HCT116 (cell line): ENCODE measurements at regions not wholly inside any gene's neighbourhood (a gene's known extent, or its start where the extent isn't known, plus 50 kb on each side); places are given as distances from the start of the nearest gene placed in this dataset.

Source experiments
- ATAC-seq: fragments of 200-7000 bp; cut with Tn5 transposase; 2 replicates; pipeline ENCODE4 v1.9.1; 2020; ENCODE audit warnings: mild to moderate bottlenecking, moderate library complexity
- BruUV-seq: library from RNA; stranded (reverse); fragments of 400-500 nt; replicated peaks from 2 replicates; lab custom pipeline; 2021; lab: Mats Ljungman, UMichigan
- CTCF ChIA-PET: fragments of 300-600 bp; sonication (Branson Sonifier 250); formaldehyde crosslinking; loops from one replicate; lab custom pipeline; 2021; ENCODE audit warnings: antibody characterized with exemption; lab: Charles Lee
- POLR2A ChIA-PET: fragments of 300-600, 350-600 bp; sonication (Branson Sonifier 250); formaldehyde crosslinking; loops from one replicate; lab custom pipeline; 2021; ENCODE audit warnings: antibody characterized with exemption; lab: Charles Lee
- RAD21 ChIA-PET, 2 experiments: fragments of 300-600 bp; sonication (Branson Sonifier 250); formaldehyde crosslinking; loops; one replicate each; lab custom pipeline; 2023; ENCODE audit warnings: low total read pairs in 2 of 2; ENCODE audit not compliant: uncharacterized antibody in 2 of 2, unreplicated experiment in 2 of 2, low non-redundant PET in 1 of 2; lab: Charles Lee
- DNase-seq: peaks from one replicate; pipeline ENCODE4 v3.0.0-alpha.2; 2010; ENCODE audit warnings: low read depth, low spot score
- H2AFZ ChIP-seq: fragments of 200-600 bp; shearing (Covaris generic), sonication (generic); 2 replicates; pipeline ENCODE4 v1.6.1; 2017; ENCODE audit warnings: low read depth, mixed run types, mixed read lengths, antibody characterized with exemption, low read length; ENCODE audit not compliant: poor library complexity, severe bottlenecking
- H3K27ac ChIP-seq: 2 replicates; pipeline ENCODE4 v1.5.1; 2012; ENCODE audit warnings: low read depth, low read length
- H3K27me3 ChIP-seq: fragments of 200-600 bp; sonication (generic); 2 replicates; pipeline ENCODE4 v1.6.1; 2016; ENCODE audit warnings: mixed run types, low read length, mixed read lengths; ENCODE audit not compliant: insufficient read depth
- H3K36me3 ChIP-seq, 2 experiments: fragments of 200-500 bp in 1 of 2; fragments of 200-600 bp in 1 of 2; sonication (Bioruptor generic) in 1 of 2; sonication (generic) in 1 of 2; 2 replicates each; pipeline versions ENCODE4 v1.5.1 to v1.6.1; 2014 to 2016; ENCODE audit warnings: low read length in 2 of 2, inconsistent platforms in 1 of 2, mixed read lengths in 1 of 2, mixed run types in 1 of 2; ENCODE audit not compliant: insufficient read depth in 2 of 2, control insufficient read depth in 1 of 2
- H3K4me1 ChIP-seq, 2 experiments: fragments of 200-600 bp in 1 of 2; sonication (generic) in 1 of 2; 2 replicates each; pipeline versions ENCODE4 v1.5.1 to v1.6.1; 2012 to 2017; ENCODE audit warnings: low read length in 2 of 2, inconsistent platforms in 1 of 2, mild to moderate bottlenecking in 1 of 2, mixed read lengths in 1 of 2, mixed run types in 1 of 2, moderate library complexity in 1 of 2; ENCODE audit not compliant: insufficient read depth in 2 of 2, control insufficient read depth in 1 of 2
- H3K4me2 ChIP-seq: fragments of 200-600 bp; sonication (generic); 2 replicates; pipeline ENCODE4 v1.6.1; 2017; ENCODE audit warnings: mixed run types, low read length, mixed read lengths
- H3K4me3 ChIP-seq, 2 experiments: fragments of 200-600 bp in 1 of 2; sonication (generic) in 1 of 2; replicated peaks in 1 of 2; 2 replicates each; pipeline ENCODE4 v1.5.1; 2011 to 2016; ENCODE audit warnings: low read length in 2 of 2, control low read depth in 1 of 2, low read depth in 1 of 2, mild to moderate bottlenecking in 1 of 2, mixed read lengths in 1 of 2, mixed run types in 1 of 2
- H3K79me2 ChIP-seq: fragments of 200-600 bp; sonication (generic); 2 replicates; pipeline ENCODE4 v1.6.1; 2017; ENCODE audit warnings: mild to moderate bottlenecking, mixed run types, low read length, moderate library complexity, mixed read lengths; ENCODE audit not compliant: insufficient read depth
- H3K9ac ChIP-seq: fragments of 200-600 bp; sonication (generic); 2 replicates; pipeline ENCODE4 v1.6.1; 2016; ENCODE audit warnings: low read length, mixed read lengths
- H3K9me2 ChIP-seq: fragments of 200-600 bp; sonication (generic), shearing (Covaris generic); 2 replicates; pipeline ENCODE4 v1.6.1; 2017; ENCODE audit warnings: mixed run types, mild to moderate bottlenecking, moderate library complexity; ENCODE audit not compliant: insufficient read depth
- H3K9me3 ChIP-seq, 2 experiments: fragments of 200-500 bp in 1 of 2; fragments of 200-600 bp in 1 of 2; sonication (Bioruptor generic) in 1 of 2; sonication (generic) in 1 of 2; 2 replicates each; pipeline ENCODE4 v1.6.1; 2014 to 2017; ENCODE audit warnings: low read length in 2 of 2, mixed read lengths in 2 of 2, inconsistent platforms in 1 of 2, low read depth in 1 of 2, mild to moderate bottlenecking in 1 of 2, mixed run types in 1 of 2, moderate library complexity in 1 of 2; ENCODE audit not compliant: control insufficient read depth in 1 of 2, insufficient read depth in 1 of 2
- H4K20me1 ChIP-seq: fragments of 200-600 bp; sonication (generic), shearing (Covaris generic); 2 replicates; pipeline ENCODE4 v1.6.1; 2017; ENCODE audit warnings: mixed run types, mild to moderate bottlenecking, moderate library complexity; ENCODE audit not compliant: insufficient read depth
- ATF3 ChIP-seq: IDR thresholded peaks from 2 replicates; pipeline ENCODE4 v1.6.1; 2012
- CBX3 ChIP-seq: IDR thresholded peaks from 2 replicates; pipeline ENCODE4 v1.6.1; 2012; ENCODE audit warnings: low read depth
- CEBPB ChIP-seq: IDR thresholded peaks from 2 replicates; pipeline ENCODE4 v1.6.1; 2012; ENCODE audit warnings: low read depth
- EGR1 ChIP-seq: IDR thresholded peaks from 2 replicates; pipeline ENCODE4 v1.6.1; 2012; ENCODE audit warnings: low read depth
- ELF1 ChIP-seq: IDR thresholded peaks from 2 replicates; pipeline ENCODE4 v1.6.1; 2012; ENCODE audit warnings: low read depth, borderline replicate concordance
- EZH2 ChIP-seq: fragments of 200-600 bp; sonication (generic); IDR thresholded peaks from 2 replicates; pipeline ENCODE4 v1.6.1; 2017; ENCODE audit warnings: antibody characterized with exemption, mixed run types
- EZH2phosphoT487 ChIP-seq: fragments of 200-600 bp; IDR thresholded peaks from 2 replicates; pipeline ENCODE4 v1.6.1; 2018; ENCODE audit warnings: antibody characterized with exemption, borderline replicate concordance
- JUND ChIP-seq: IDR thresholded peaks from 2 replicates; pipeline ENCODE4 v1.6.1; 2012
- MAX ChIP-seq: IDR thresholded peaks from 2 replicates; pipeline ENCODE4 v1.6.1; 2012
- POLR2A ChIP-seq: IDR thresholded peaks from 2 replicates; pipeline ENCODE4 v1.7.0; 2011; ENCODE audit warnings: borderline replicate concordance; ENCODE audit not compliant: insufficient read depth, insufficient read length; ENCODE audit errors: extremely low read depth
- RAD21 ChIP-seq: IDR thresholded peaks from 2 replicates; pipeline ENCODE4 v1.6.1; 2012; ENCODE audit warnings: low read depth, mild to moderate bottlenecking
- SIN3A ChIP-seq: IDR thresholded peaks from 2 replicates; pipeline ENCODE4 v1.6.1; 2012; ENCODE audit warnings: low read depth
- SRF ChIP-seq: IDR thresholded peaks from 2 replicates; pipeline ENCODE4 v1.6.1; 2012; ENCODE audit warnings: low read depth
- TCF7L2 ChIP-seq: IDR thresholded peaks from 2 replicates; pipeline ENCODE4 v1.7.0; 2011; ENCODE audit warnings: borderline replicate concordance, inconsistent platforms; ENCODE audit not compliant: insufficient read depth, insufficient read length; ENCODE audit errors: extremely low read depth
- ZFX ChIP-seq: fragments of 450-650 bp; IDR thresholded peaks from 2 replicates; pipeline ENCODE4 v1.6.1; 2017
- ZNF274 ChIP-seq: fragments of 200-500 bp; sonication (Bioruptor generic); IDR thresholded peaks from 2 replicates; pipeline ENCODE4 v1.6.1; 2014; ENCODE audit warnings: mild to moderate bottlenecking, low read depth, low read length, inconsistent platforms
- intact Hi-C: fragments of 100-400 bp; cut with micrococcal nuclease; formaldehyde crosslinking; loops from 2 replicates; pipeline ENCODE4 v1.10.0; 2022

GRCh38 chr6:85392379-85392778 is 57.5 kb upstream of the NT5E start:
- H4K20me1 ChIP-seq = no peaks in the 10 kb centered on the region
- ChIA-PET RAD21 (no interaction called here), POLR2A (no interaction called here), CTCF (no interaction called here)
- peaks cover 0 to 19% of the 10 kb centered on the region in 2 experiments; a peak in 1 of 4 replicates for H3K4me1 ChIP-seq
- H3K79me2 ChIP-seq = no peaks in the 10 kb centered on the region
- H3K9ac ChIP-seq = no peak overlapping the region
- H2AFZ ChIP-seq = no peak overlapping the region
- intact Hi-C loops = no loop called here
- no peak for DNase-seq
- no peak for ATAC-seq
- H3K36me3 ChIP-seq = no peaks in the 10 kb centered on the region
- no peaks in the 10 kb centered on the region for H3K9me2 ChIP-seq
- H3K4me2 ChIP-seq = no peak overlapping the region
- no TSS peak for BruUV-seq
- no peak overlapping the region for H3K4me3 ChIP-seq
- H3K27me3 ChIP-seq = no peaks in the 10 kb centered on the region
- H3K9me3 ChIP-seq = no peaks in the 10 kb centered on the region
- no peak overlapping the region for H3K27ac ChIP-seq
- TF ChIP-seq POLR2A (no peak), CBX3 (no peak), ZFX (no peak), RAD21 (no peak), MAX (no peak), EGR1 (no peak), ATF3 (no peak), ZNF274 (no peak), SIN3A (no peak), ELF1 (no peak), TCF7L2 (no peak), EZH2 (no peak), CEBPB (no peak), EZH2phosphoT487 (no peak), JUND (no peak), SRF (no peak)
- TF ChIP-seq, all 23 proteins: peak for 0
